ENCODE measurements at regions not wholly inside any gene's neighbourhood (a gene's known extent, or its start where the extent isn't known, plus 50 kb on each side); places are given as distances from the start of the nearest gene placed in this dataset.

GRCh38 chr2:42117923-42118753, 51.0 kb upstream of the EML4 start:
- H3K27ac ChIP-seq = peak overlapping the region in 1 of 4 donors; percentile 22
- DNase-seq = no peak
- intact Hi-C loops (cut with DNase I; ENCODE audit: low total_unique reads) = no loop called here

DNA sequence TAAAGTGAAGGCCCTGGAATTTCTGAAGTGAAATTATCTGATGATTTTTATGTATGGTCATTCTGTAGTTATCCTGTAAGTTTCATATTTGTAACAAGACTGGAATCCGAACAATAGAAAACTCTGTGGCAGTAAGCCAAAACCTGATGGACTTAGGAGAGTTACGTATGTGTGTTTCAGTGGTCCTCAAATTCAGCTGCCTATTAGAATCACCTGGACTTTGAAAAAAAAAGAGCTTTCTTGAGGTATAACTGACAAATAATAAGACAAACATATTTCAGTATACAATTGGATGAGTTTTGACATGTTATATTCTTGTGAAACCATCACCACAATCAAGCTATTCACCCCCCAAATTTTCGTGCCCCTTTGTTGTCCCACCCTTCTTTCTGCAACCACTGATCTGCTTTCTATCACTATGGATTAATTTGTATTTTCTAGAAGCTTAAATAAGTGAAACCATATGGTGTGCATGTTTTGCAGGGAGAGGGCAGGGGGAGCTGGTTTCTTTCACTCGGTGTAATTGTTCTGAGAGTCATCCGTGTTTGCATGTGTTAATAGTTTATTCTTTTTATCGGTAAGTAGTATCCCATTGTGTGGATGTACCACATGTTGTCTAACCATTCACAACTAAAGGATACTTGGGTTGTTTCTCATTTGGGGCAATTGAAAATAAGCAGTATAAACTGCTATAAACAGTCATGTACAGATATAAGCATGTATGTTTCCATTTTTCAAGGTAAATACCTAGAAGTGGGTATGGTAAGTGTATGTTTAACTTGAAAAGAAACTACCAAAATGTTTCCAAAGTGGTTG, 50.2 kb upstream of the EML4 start:
- Histone ChIP-seq H3K36me3 (no peaks in the 10 kb centered on the region), H3K4me1 (peaks cover 0 to 9% of the 10 kb centered on the region in 2 donors), H3K4me3 (no peak overlapping the region), H3K27me3 (no peaks in the 10 kb centered on the region), H3K27ac (peak overlapping the region in 1 of 4 donors; percentile 22), H3K9me3 (no peaks in the 10 kb centered on the region)
- TF ChIP-seq POLR2A (IDR thresholded peaks at IDR 0.05) = no peak
- TF ChIP-seq CTCF (IDR thresholded peaks at IDR 0.05 in 4 of 5, conservative IDR thresholded peaks at IDR 0.05 in 1 of 5) = no peak
- in situ Hi-C loops (cut with MboI; ENCODE audit: low sequenced_read_pairs in 4 of 4) = no loop called here
- DNase-seq (no peak), ATAC-seq (no peak)
- intact Hi-C loops (cut with DNase I; ENCODE audit: low total_unique reads) = no loop called here

More at GRCh38 chr2:42117923-42118753, 51.0 kb upstream of the EML4 start:
- peak; percentile 23 to 60 for ATAC-seq
- in situ Hi-C loops (cut with MboI; ENCODE audit: low sequenced_read_pairs in 4 of 4) = no loop called here
- H3K27me3 ChIP-seq = no peaks in the 10 kb centered on the region
- TF ChIP-seq CTCF (IDR thresholded peaks at IDR 0.05 in 4 of 5, conservative IDR thresholded peaks at IDR 0.05 in 1 of 5) (no peak), POLR2A (IDR thresholded peaks at IDR 0.05) (no peak)
- no peaks in the 10 kb centered on the region for H3K36me3 ChIP-seq
- peaks cover 0 to 9% of the 10 kb centered on the region in 2 donors for H3K4me1 ChIP-seq
- H3K9me3 ChIP-seq = no peaks in the 10 kb centered on the region
- H3K4me3 ChIP-seq = no peak overlapping the region

All from gastrocnemius medialis (tissue), 4 donors.